ENCODE measurements at regions not wholly inside any gene's neighbourhood (a gene's known extent, or its start where the extent isn't known, plus 50 kb on each side); places are given as distances from the start of the nearest gene placed in this dataset.

DNA sequence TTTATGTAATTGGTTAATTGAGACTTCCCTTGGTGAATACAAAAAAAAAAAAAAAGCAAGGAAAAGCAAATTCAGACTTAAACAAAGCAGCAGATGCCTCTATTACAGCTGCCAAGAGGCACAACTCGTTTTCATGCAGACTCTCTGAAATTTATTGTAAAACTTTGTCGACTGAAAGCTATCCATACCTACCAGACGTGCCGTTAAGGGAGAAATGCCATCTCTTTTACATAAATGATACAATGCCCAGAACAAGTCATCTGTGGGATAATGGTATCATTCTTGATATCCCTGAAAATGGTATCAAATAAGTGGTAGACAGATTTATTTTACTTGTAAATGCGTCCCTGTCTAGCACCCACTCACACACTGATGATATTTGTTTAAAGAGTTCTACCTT is 724.2 kb downstream of the NSUN3 start (continued):
- TF ChIP-seq, protein P1, sequence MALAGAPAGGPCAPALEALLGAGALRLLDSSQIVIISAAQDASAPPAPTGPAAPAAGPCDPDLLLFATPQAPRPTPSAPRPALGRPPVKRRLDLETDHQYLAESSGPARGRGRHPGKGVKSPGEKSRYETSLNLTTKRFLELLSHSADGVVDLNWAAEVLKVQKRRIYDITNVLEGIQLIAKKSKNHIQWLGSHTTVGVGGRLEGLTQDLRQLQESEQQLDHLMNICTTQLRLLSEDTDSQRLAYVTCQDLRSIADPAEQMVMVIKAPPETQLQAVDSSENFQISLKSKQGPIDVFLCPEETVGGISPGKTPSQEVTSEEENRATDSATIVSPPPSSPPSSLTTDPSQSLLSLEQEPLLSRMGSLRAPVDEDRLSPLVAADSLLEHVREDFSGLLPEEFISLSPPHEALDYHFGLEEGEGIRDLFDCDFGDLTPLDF (CRISPR knock-in tag; IDR thresholded peaks at IDR 0.05) = no peak
- TF ChIP-seq, protein P2, sequence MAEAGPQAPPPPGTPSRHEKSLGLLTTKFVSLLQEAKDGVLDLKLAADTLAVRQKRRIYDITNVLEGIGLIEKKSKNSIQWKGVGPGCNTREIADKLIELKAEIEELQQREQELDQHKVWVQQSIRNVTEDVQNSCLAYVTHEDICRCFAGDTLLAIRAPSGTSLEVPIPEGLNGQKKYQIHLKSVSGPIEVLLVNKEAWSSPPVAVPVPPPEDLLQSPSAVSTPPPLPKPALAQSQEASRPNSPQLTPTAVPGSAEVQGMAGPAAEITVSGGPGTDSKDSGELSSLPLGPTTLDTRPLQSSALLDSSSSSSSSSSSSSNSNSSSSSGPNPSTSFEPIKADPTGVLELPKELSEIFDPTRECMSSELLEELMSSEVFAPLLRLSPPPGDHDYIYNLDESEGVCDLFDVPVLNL (CRISPR knock-in tag; IDR thresholded peaks at IDR 0.05; ENCODE audit: borderline replicate concordance, low read depth) = no peak
- TF ChIP-seq ZNF263 (CRISPR knock-in tag; IDR thresholded peaks at IDR 0.05; ENCODE audit: low read depth) (no peak), NFE2L1 (CRISPR knock-in tag; IDR thresholded peaks at IDR 0.05) (no peak), FOXP1 (CRISPR knock-in tag; IDR thresholded peaks at IDR 0.05; ENCODE audit: borderline replicate concordance) (no peak)

DNA sequence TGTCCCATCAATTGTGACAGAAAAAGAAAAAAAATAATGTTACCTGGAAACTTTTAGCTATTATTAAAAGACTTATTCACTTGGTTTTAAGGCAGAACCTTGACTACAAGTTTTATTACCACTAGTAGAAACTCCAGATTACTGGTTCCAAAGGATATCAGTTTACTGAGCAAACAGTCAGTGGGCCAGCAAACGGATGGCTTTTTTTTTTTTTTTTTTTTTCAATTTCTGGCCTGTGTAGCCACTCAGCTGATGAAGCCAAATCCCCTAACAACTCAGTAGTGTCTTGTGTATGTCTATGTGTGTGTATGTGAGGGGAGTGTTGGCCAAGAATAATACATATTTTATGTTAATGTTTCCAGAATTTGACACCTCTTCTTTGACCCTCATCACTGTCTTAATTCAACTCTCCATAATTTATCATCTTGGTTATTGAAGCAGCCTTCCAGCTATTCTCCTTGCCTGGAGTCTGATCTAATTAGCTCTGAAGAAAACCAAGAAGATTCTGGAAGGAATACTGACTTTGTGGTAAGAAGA is 724.9 kb downstream of the NSUN3 start:
- ChIA-PET POLR2A (no interaction called here), CTCF (interaction anchor here (0.7 kb wide), 1 partner anchor 677 kb away, joined by 3 read pairs; no protein-coding TSS in a partner anchor)
- Mint-ChIP-seq H3K36me3 (no peaks in the 10 kb centered on the region), H3K4me3 (no peak overlapping the region), H3K9me3 (peaks cover 4% of the 10 kb centered on the region; the same call in 1 of the 2 replicates), H3K27ac (no peak overlapping the region), H3K4me1 (no peaks in the 10 kb centered on the region), H3K27me3 (ENCODE audit: low read depth) (no peaks in the 10 kb centered on the region)
- DNase-seq (ENCODE audit: low spot score) = no peak
- no peak for ATAC-seq
- TF ChIP-seq, protein P3, sequence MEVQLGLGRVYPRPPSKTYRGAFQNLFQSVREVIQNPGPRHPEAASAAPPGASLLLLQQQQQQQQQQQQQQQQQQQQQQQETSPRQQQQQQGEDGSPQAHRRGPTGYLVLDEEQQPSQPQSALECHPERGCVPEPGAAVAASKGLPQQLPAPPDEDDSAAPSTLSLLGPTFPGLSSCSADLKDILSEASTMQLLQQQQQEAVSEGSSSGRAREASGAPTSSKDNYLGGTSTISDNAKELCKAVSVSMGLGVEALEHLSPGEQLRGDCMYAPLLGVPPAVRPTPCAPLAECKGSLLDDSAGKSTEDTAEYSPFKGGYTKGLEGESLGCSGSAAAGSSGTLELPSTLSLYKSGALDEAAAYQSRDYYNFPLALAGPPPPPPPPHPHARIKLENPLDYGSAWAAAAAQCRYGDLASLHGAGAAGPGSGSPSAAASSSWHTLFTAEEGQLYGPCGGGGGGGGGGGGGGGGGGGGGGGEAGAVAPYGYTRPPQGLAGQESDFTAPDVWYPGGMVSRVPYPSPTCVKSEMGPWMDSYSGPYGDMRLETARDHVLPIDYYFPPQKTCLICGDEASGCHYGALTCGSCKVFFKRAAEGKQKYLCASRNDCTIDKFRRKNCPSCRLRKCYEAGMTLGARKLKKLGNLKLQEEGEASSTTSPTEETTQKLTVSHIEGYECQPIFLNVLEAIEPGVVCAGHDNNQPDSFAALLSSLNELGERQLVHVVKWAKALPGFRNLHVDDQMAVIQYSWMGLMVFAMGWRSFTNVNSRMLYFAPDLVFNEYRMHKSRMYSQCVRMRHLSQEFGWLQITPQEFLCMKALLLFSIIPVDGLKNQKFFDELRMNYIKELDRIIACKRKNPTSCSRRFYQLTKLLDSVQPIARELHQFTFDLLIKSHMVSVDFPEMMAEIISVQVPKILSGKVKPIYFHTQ (CRISPR knock-in tag; IDR thresholded peaks at IDR 0.05) = no peak
- TF ChIP-seq RORB (CRISPR knock-in tag; IDR thresholded peaks at IDR 0.05) (no peak), NR2C2 (CRISPR knock-in tag; IDR thresholded peaks at IDR 0.05) (no peak), CBFB (CRISPR knock-in tag; IDR thresholded peaks at IDR 0.05; ENCODE audit: low read depth) (no peak), MYBL2 (CRISPR knock-in tag; IDR thresholded peaks at IDR 0.05) (no peak), CREM (CRISPR knock-in tag; IDR thresholded peaks at IDR 0.05) (no peak), ZNF423 (CRISPR knock-in tag; IDR thresholded peaks at IDR 0.05) (no peak), HMGA2 (CRISPR knock-in tag; IDR thresholded peaks at IDR 0.05) (no peak), GABPB1 (CRISPR knock-in tag; IDR thresholded peaks at IDR 0.05) (no peak)
- TF ChIP-seq, protein P4, sequence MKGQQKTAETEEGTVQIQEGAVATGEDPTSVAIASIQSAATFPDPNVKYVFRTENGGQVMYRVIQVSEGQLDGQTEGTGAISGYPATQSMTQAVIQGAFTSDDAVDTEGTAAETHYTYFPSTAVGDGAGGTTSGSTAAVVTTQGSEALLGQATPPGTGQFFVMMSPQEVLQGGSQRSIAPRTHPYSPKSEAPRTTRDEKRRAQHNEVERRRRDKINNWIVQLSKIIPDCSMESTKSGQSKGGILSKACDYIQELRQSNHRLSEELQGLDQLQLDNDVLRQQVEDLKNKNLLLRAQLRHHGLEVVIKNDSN (CRISPR knock-in tag; IDR thresholded peaks at IDR 0.05) = no peak
- TF ChIP-seq, protein P5, sequence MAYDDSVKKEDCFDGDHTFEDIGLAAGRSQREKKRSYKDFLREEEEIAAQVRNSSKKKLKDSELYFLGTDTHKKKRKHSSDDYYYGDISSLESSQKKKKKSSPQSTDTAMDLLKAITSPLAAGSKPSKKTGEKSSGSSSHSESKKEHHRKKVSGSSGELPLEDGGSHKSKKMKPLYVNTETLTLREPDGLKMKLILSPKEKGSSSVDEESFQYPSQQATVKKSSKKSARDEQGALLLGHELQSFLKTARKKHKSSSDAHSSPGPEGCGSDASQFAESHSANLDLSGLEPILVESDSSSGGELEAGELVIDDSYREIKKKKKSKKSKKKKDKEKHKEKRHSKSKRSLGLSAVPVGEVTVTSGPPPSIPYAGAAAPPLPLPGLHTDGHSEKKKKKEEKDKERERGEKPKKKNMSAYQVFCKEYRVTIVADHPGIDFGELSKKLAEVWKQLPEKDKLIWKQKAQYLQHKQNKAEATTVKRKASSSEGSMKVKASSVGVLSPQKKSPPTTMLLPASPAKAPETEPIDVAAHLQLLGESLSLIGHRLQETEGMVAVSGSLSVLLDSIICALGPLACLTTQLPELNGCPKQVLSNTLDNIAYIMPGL (CRISPR knock-in tag; IDR thresholded peaks at IDR 0.05) = no peak

DNA sequence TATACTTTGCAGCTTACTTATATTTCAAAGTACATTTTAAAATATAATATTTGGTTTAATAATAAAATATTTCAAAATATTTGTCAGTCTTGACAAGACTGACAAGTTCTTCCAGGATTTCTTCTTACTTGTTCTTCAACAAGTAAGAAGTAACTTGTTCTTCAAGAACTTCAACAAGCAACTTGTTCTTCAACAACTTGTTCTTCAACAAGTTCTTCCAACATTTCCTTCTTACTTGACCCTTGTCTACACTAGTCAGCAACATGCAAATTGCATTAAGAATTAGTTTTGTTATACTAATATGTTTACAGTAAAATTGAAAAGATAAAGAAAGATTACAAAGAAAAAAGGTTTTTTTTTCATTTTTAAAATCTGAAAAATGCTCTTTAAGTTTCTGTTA is 731.7 kb downstream of the NSUN3 start:
- Mint-ChIP-seq H3K9me3 (peaks cover 10% of the 10 kb centered on the region; the same call in 1 of the 2 replicates), H3K27me3 (ENCODE audit: low read depth) (no peaks in the 10 kb centered on the region), H3K4me1 (no peaks in the 10 kb centered on the region), H3K36me3 (no peaks in the 10 kb centered on the region), H3K27ac (no peak overlapping the region), H3K4me3 (no peak overlapping the region)
- DNase-seq (ENCODE audit: low spot score) = no peak
- POLR2A ChIA-PET = no interaction called here
- ATAC-seq = no peak
- CTCF ChIA-PET = no interaction called here
- TF ChIP-seq, protein P6, sequence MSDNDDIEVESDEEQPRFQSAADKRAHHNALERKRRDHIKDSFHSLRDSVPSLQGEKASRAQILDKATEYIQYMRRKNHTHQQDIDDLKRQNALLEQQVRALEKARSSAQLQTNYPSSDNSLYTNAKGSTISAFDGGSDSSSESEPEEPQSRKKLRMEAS (CRISPR knock-in tag; IDR thresholded peaks at IDR 0.05) = no peak
- TF ChIP-seq ELF4 (CRISPR knock-in tag; IDR thresholded peaks at IDR 0.05; ENCODE audit: low read depth) (no peak), MYBL2 (CRISPR knock-in tag; IDR thresholded peaks at IDR 0.05) (no peak), GRHL2 (CRISPR knock-in tag; IDR thresholded peaks at IDR 0.05; ENCODE audit: insufficient replicate concordance, severe bottlenecking) (no peak), JUN (CRISPR knock-in tag; IDR thresholded peaks at IDR 0.05) (no peak), FOXJ3 (CRISPR knock-in tag; IDR thresholded peaks at IDR 0.05; ENCODE audit: borderline replicate concordance) (no peak), KAT7 (CRISPR knock-in tag; IDR thresholded peaks at IDR 0.05; ENCODE audit: borderline replicate concordance) (no peak), PRRX2 (CRISPR knock-in tag; IDR thresholded peaks at IDR 0.05) (no peak), SOX15 (CRISPR knock-in tag; IDR thresholded peaks at IDR 0.05) (no peak), ZNF423 (CRISPR knock-in tag; IDR thresholded peaks at IDR 0.05) (no peak)
- TF ChIP-seq, protein P7, sequence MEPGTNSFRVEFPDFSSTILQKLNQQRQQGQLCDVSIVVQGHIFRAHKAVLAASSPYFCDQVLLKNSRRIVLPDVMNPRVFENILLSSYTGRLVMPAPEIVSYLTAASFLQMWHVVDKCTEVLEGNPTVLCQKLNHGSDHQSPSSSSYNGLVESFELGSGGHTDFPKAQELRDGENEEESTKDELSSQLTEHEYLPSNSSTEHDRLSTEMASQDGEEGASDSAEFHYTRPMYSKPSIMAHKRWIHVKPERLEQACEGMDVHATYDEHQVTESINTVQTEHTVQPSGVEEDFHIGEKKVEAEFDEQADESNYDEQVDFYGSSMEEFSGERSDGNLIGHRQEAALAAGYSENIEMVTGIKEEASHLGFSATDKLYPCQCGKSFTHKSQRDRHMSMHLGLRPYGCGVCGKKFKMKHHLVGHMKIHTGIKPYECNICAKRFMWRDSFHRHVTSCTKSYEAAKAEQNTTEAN (CRISPR knock-in tag; IDR thresholded peaks at IDR 0.05) = no peak

All from WTC11 (cell line).